Raji (cell line): ENCODE measurements at regions not wholly inside any gene's neighbourhood (a gene's known extent, or its start where the extent isn't known, plus 50 kb on each side); places are given as distances from the start of the nearest gene placed in this dataset.

Experiments used
- POLR2A ChIP-seq: IDR thresholded peaks from 2 replicates; pipeline ENCODE4 v1.6.1; 2011; ENCODE audit warnings: low read depth, low read length, control low read depth; ENCODE audit not compliant: insufficient read depth

DNA sequence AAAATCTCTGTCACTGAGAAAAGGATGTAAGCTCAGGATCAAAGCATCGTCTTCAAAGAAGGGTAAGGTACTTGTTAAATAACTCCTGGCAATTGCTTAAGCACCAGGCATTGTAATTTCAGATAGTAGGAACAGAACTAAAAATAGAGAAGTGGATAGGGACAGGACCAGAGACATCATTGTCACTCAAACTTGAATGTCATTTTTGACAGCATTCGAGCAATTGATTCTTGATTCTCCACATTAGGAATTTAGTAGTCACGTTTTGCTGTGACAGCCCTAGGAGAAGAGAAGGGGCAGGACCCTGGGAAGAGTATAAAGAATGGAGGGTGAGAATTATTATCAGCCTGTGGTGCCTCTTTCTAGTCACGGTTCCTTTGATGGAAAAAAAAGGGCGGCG is 50.1 kb upstream of the BACH2 start:
- no peak for TF ChIP-seq POLR2A
